Ascending aorta (tissue), 2 donors: ENCODE measurements at regions not wholly inside any gene's neighbourhood (a gene's known extent, or its start where the extent isn't known, plus 50 kb on each side); places are given as distances from the start of the nearest gene placed in this dataset.

ENCODE experiments used
- DNase-seq, 2 donors: peaks; one replicate each; pipeline ENCODE4 v3.0.0-alpha.2; 2019; ENCODE audit warnings: low spot score in 2 of 2
- H3K27ac ChIP-seq, 2 donors: fragments of 200-600 bp; sonication (generic); one replicate each; pipeline ENCODE4 v1.5.1; 2016 to 2017; ENCODE audit warnings: mild to moderate bottlenecking in 1 of 2
- H3K27me3 ChIP-seq: fragments of 200-600 bp; sonication (generic); one replicate; pipeline ENCODE4 v1.5.1; 2017
- H3K36me3 ChIP-seq, 2 donors: fragments of 200-600 bp; sonication (generic); one replicate each; pipeline ENCODE4 v1.5.1; 2016
- H3K4me1 ChIP-seq, 2 donors: fragments of 200-600 bp; sonication (generic); one replicate each; pipeline ENCODE4 v1.5.1; 2016 to 2017; ENCODE audit warnings: mild to moderate bottlenecking in 1 of 2
- H3K4me3 ChIP-seq, 2 donors: fragments of 200-600 bp; sonication (generic); one replicate each; pipeline ENCODE4 v1.5.1; 2016 to 2017; ENCODE audit warnings: mild to moderate bottlenecking in 1 of 2
- H3K9me3 ChIP-seq, 2 donors: fragments of 200-600 bp; sonication (generic); one replicate each; pipeline ENCODE4 v1.5.1; 2016
- intact Hi-C: fragments of 100-400 bp; cut with DNase I; formaldehyde crosslinking; loops from one replicate; pipeline ENCODE4 v1.15.1; 2023
- TF ChIP-seq, protein P1 (sequence below), 3 experiments: fragments of 200-600 bp in 2 of 3; fragments of 450-650 bp in 1 of 3; sonication (generic) in 2 of 3; IDR thresholded peaks; one replicate each; pipeline ENCODE4 v1.5.1; 2016 to 2019; ENCODE audit warnings: antibody characterized with exemption in 3 of 3, mild to moderate bottlenecking in 1 of 3, moderate library complexity in 1 of 3

DNA sequence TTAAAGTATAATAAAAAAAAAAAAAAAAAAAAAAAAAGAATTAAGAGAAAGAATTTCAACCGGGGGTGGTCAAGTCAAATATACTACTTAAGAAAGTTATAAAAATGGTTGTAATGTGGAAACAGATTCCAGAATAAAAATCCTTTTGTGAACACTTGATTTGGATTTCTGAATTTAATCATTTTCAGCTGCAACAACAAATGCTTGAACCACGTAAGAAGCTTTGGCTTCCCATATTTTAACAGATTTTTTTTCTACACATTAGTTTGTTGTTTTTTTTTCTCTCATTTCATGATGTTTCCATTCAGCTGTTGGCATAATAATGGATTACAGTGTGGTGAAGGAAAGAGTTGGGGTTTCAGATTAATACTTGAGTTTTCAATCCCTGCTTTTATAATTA, 137.3 kb upstream of the AGR3 start:
- Histone ChIP-seq H3K27ac (no peak overlapping the region), H3K4me1 (peaks cover 0 to 4% of the 10 kb centered on the region in 2 donors), H3K4me3 (no peak overlapping the region), H3K27me3 (no peaks in the 10 kb centered on the region), H3K36me3 (no peaks in the 10 kb centered on the region), H3K9me3 (no peaks in the 10 kb centered on the region)
- intact Hi-C loops, result no loop called here
- DNase-seq, result no peak
- TF ChIP-seq, protein P1, sequence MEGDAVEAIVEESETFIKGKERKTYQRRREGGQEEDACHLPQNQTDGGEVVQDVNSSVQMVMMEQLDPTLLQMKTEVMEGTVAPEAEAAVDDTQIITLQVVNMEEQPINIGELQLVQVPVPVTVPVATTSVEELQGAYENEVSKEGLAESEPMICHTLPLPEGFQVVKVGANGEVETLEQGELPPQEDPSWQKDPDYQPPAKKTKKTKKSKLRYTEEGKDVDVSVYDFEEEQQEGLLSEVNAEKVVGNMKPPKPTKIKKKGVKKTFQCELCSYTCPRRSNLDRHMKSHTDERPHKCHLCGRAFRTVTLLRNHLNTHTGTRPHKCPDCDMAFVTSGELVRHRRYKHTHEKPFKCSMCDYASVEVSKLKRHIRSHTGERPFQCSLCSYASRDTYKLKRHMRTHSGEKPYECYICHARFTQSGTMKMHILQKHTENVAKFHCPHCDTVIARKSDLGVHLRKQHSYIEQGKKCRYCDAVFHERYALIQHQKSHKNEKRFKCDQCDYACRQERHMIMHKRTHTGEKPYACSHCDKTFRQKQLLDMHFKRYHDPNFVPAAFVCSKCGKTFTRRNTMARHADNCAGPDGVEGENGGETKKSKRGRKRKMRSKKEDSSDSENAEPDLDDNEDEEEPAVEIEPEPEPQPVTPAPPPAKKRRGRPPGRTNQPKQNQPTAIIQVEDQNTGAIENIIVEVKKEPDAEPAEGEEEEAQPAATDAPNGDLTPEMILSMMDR (IDR thresholded peaks at IDR 0.05), result no peak

DNA sequence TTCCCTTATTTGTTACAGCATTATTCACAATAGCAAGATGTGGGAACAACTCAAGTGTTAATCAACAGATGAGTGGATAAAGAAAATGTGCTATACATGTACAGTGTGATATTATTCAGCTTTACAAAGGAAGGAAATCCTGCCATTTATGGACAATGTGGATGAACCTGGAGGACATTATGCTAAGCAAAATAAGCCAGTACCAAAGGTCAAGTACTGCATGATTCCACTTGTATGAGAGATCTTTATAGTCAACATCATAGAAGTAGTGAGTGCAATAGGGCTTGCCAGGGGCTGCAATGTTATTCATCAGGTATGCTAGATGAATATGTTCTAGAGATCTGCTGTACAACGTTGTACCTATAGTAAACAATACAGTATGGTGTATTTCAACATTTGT, 138.5 kb upstream of the AGR3 start:
- Histone ChIP-seq H3K9me3 (no peaks in the 10 kb centered on the region), H3K4me3 (no peak overlapping the region), H3K36me3 (no peaks in the 10 kb centered on the region), H3K27me3 (no peaks in the 10 kb centered on the region), H3K4me1 (peaks cover 0 to 4% of the 10 kb centered on the region in 2 donors), H3K27ac (no peak overlapping the region)
- TF ChIP-seq, protein P1 (IDR thresholded peaks at IDR 0.05), result no peak
- intact Hi-C loops, result no loop called here
- no peak for DNase-seq

DNA sequence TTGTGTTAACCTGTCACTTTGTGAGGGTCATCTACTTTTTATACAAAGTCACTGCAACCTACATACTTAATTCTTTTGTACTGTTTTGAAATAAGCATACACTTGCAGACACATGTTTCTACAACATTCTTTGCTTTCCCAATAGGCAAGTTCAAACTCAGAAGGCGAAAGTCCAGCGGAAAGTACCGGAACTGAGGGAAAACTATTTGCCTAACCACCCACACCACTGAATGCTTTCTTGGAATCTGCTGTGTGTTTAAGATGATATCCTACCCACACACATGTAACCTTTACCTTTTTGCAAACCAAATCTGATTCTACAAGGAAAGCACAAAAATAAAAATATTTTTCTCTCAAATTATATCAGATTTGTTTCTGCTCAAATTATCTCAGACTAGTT, 139.4 kb upstream of the AGR3 start:
- Histone ChIP-seq H3K4me3 (no peak overlapping the region), H3K9me3 (no peaks in the 10 kb centered on the region), H3K4me1 (no peaks in the 10 kb centered on the region), H3K36me3 (no peaks in the 10 kb centered on the region), H3K27me3 (no peaks in the 10 kb centered on the region), H3K27ac (no peak overlapping the region)
- TF ChIP-seq, protein P1 (IDR thresholded peaks at IDR 0.05), result no peak
- DNase-seq, result no peak
- intact Hi-C loops, result no loop called here

DNA sequence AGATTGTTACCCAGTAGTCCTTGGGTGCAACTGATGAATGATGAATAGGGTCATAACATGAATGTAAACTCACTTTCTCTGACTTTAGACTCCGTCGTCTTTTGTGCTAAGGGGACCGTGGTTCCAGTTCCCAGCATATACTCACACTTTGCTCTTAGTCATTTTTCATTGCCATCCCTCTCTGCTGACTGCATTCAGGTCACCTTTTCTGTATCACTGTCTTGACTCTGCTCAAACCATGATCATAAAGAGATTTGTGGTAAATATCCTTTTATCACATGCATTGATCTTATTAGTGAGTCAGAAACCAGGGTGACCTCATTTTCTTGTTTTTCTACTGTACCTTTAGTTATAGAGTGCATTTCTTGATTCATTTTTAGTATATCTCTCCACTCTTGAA, 141.1 kb upstream of the AGR3 start:
- Histone ChIP-seq H3K36me3 (no peaks in the 10 kb centered on the region), H3K4me1 (no peaks in the 10 kb centered on the region), H3K4me3 (no peak overlapping the region), H3K27ac (no peak overlapping the region), H3K9me3 (peaks cover 0 to 1% of the 10 kb centered on the region in 2 donors), H3K27me3 (no peaks in the 10 kb centered on the region)
- TF ChIP-seq, protein P1 (IDR thresholded peaks at IDR 0.05), result no peak
- intact Hi-C loops, result no loop called here
- DNase-seq, result no peak

DNA sequence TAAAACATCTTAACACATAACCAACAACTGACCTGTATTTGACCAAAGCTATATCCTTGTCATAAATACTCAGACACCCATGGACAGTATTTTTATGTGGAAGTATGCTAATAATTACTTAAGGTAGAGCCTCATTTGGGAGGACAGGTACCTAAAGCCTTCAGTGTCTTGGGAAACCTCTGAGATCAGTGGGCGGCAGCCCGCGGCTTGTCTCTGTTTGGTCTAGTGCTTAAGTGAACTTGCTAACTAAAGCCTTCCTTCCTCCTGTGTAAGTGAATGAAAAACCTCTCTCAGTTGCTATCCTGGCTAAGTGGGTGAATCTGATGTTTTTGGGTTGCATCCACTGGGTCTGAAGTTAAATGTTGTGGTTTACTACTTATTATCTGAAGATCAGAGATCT, 144.5 kb upstream of the AGR3 start:
- DNase-seq, result no peak
- no peak overlapping the region for H3K4me3 ChIP-seq
- H3K27ac ChIP-seq, result no peak overlapping the region
- no peaks in the 10 kb centered on the region for H3K4me1 ChIP-seq
- peaks cover 0 to 4% of the 10 kb centered on the region in 2 donors for H3K9me3 ChIP-seq
- TF ChIP-seq, protein P1 (IDR thresholded peaks at IDR 0.05), result no peak
- no peaks in the 10 kb centered on the region for H3K27me3 ChIP-seq
- no peaks in the 10 kb centered on the region for H3K36me3 ChIP-seq
- intact Hi-C loops, result no loop called here

DNA sequence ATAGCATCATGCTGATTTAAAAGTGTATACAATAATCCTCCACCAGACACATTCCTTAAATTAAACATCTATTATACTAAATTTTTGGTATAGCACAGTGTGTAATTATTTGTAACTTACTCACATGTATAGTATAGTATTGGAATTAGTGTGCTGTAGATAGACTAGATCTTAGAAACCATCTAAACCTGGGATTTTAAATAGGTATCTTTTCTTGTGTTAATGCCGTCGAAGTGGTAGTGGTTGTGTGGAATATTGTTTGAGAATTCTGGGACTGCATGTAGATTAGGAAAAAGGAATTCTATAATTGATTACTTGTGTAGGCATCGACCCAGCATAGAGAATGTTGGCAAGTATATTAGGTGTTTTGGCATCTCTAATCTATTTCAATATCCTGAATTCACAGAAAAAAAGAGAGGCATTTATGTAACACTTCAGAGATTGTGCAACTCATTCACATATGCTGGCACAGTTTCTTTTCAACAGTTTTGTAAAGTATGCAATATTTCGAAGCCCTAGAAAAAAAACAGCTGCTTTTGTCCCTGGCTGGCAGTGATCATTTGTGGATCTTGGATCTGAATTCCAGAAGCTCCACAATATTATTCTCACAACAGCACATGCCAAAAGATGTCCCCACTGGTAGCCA, 145.5 kb upstream of the AGR3 start:
- Histone ChIP-seq H3K4me1 (no peaks in the 10 kb centered on the region), H3K9me3 (peaks cover 0 to 4% of the 10 kb centered on the region in 2 donors), H3K27ac (no peak overlapping the region), H3K4me3 (no peak overlapping the region), H3K27me3 (no peaks in the 10 kb centered on the region), H3K36me3 (no peaks in the 10 kb centered on the region)
- intact Hi-C loops, result no loop called here
- DNase-seq, result no peak
- TF ChIP-seq, protein P1 (IDR thresholded peaks at IDR 0.05), result no peak
